GM12878 (cell line): ENCODE measurements at regions not wholly inside any gene's neighbourhood (a gene's known extent, or its start where the extent isn't known, plus 50 kb on each side); places are given as distances from the start of the nearest gene placed in this dataset.

Experiments
- ATAC-seq: fragments of 200-7000 bp; cut with Tn5 transposase; 3 replicates; pipeline ENCODE4 v1.9.1; 2020; ENCODE audit warnings: mild to moderate bottlenecking, moderate library complexity
- BruUV-seq: library from RNA; stranded (reverse); fragments of 400-500 nt; replicated peaks from 2 replicates; lab custom pipeline; 2021; lab: Mats Ljungman, UMichigan
- CTCF ChIA-PET: fragments of 300-600 bp; sonication (Branson Sonifier 250); formaldehyde crosslinking; extraction: SDS; loops from one replicate; lab custom pipeline; 2021; ENCODE audit warnings: inconsistent platforms; lab: Yijun Ruan, JAX
- POLR2A ChIA-PET: fragments of 350-600 bp; formaldehyde crosslinking; extraction: SDS; loops from one replicate; lab custom pipeline; 2021; ENCODE audit warnings: inconsistent platforms; lab: Charles Lee
- RAD21 ChIA-PET: fragments of 300-600 bp; sonication (Branson Sonifier 250); formaldehyde crosslinking; loops from one replicate; lab custom pipeline; 2023; ENCODE audit warnings: antibody characterized with exemption; ENCODE audit not compliant: unreplicated experiment; lab: Charles Lee
- SMC1A ChIA-PET: fragments of 300-600 bp; sonication (Branson Sonifier 250); formaldehyde crosslinking; loops from one replicate; lab custom pipeline; 2023; ENCODE audit not compliant: unreplicated experiment, uncharacterized antibody; lab: Charles Lee
- DNase-seq: peaks from one replicate; pipeline ENCODE4 v3.0.0-alpha.2; 2011; ENCODE audit warnings: low read depth, low spot score
- FAIRE-seq: peaks from 3 replicates; lab custom pipeline; 2011; peaks lifted over from hg19 to GRCh38; lab: Jason Lieb, UNC
- H2AFZ ChIP-seq: 2 replicates; pipeline ENCODE4 v1.6.0; 2011; ENCODE audit warnings: low read depth, low read length, control low read depth; ENCODE audit not compliant: control insufficient read depth
- H3K27ac ChIP-seq: 2 replicates; pipeline ENCODE4 v1.5.1; 2011; ENCODE audit warnings: control low read depth; ENCODE audit not compliant: control insufficient read depth, insufficient read depth
- H3K27me3 ChIP-seq, 2 experiments: replicated peaks in 1 of 2; 2 replicates each; pipeline versions ENCODE4 v1.6.0 to v1.6.1; 2011; ENCODE audit warnings: low read length in 1 of 2; ENCODE audit not compliant: control insufficient read depth in 2 of 2, insufficient read depth in 2 of 2
- H3K36me3 ChIP-seq, 2 experiments: 2 replicates each; pipeline ENCODE4 v1.5.1; 2011; ENCODE audit warnings: low read length in 1 of 2; ENCODE audit not compliant: control insufficient read depth in 2 of 2, insufficient read depth in 2 of 2
- H3K4me1 ChIP-seq: 2 replicates; pipeline ENCODE4 v1.6.1; 2011; ENCODE audit warnings: mild to moderate bottlenecking, low read length, moderate library complexity, mixed read lengths; ENCODE audit not compliant: control insufficient read depth, insufficient read depth
- H3K4me2 ChIP-seq: 2 replicates; pipeline ENCODE4 v1.6.0; 2011; ENCODE audit warnings: control low read depth; ENCODE audit not compliant: control insufficient read depth, insufficient read depth
- H3K4me3 ChIP-seq: fragments of 200-600 bp; sonication (generic); 2 replicates; pipeline ENCODE4 v1.5.1; 2016
- H3K79me2 ChIP-seq: 2 replicates; pipeline ENCODE4 v1.6.0; 2011; ENCODE audit warnings: low read length; ENCODE audit not compliant: control insufficient read depth, insufficient read depth
- H3K9ac ChIP-seq: 2 replicates; pipeline ENCODE4 v1.8.0; 2011; ENCODE audit warnings: low read length, control low read depth, mixed read lengths; ENCODE audit not compliant: control insufficient read depth, insufficient read depth
- H3K9me3 ChIP-seq: replicated peaks from 3 replicates; pipeline ENCODE4 v1.5.1; 2011; ENCODE audit warnings: mild to moderate bottlenecking, low read length; ENCODE audit not compliant: control insufficient read depth, insufficient read depth
- H4K20me1 ChIP-seq: 2 replicates; pipeline ENCODE4 v1.6.0; 2011; ENCODE audit not compliant: control insufficient read depth, insufficient read depth
- ETV6 ChIP-seq, 2 experiments: fragments of 450-650 bp in 1 of 2; IDR thresholded peaks in 1 of 2; conservative IDR thresholded peaks in 1 of 2; 2 replicates each; pipeline ENCODE4 v1.6.1; 2014; ENCODE audit warnings: antibody characterized with exemption in 1 of 2, borderline replicate concordance in 1 of 2, low read depth in 1 of 2, mild to moderate bottlenecking in 1 of 2, moderate library complexity in 1 of 2
- FOXM1 ChIP-seq: IDR thresholded peaks from 2 replicates; pipeline ENCODE4 v1.6.1; 2012; ENCODE audit warnings: low read depth, mild to moderate bottlenecking, inconsistent platforms, low read length, moderate library complexity
- GABPA ChIP-seq: IDR thresholded peaks from 2 replicates; pipeline ENCODE4 v1.6.1; 2014; ENCODE audit warnings: antibody characterized with exemption, low read depth, mild to moderate bottlenecking, inconsistent platforms
- NR2F1 ChIP-seq: fragments of 450-650 bp; conservative IDR thresholded peaks from 2 replicates; pipeline ENCODE4 v1.6.1; 2017; ENCODE audit warnings: mild to moderate bottlenecking
- RCOR1 ChIP-seq: conservative IDR thresholded peaks from 2 replicates; pipeline ENCODE4 v1.6.1; 2012; ENCODE audit warnings: low read depth, low read length, improper control_type of control experiment
- SIX5 ChIP-seq: IDR thresholded peaks from 2 replicates; pipeline ENCODE4 v1.6.1; 2011; ENCODE audit warnings: mild to moderate bottlenecking, low read depth, low read length, moderate library complexity; ENCODE audit not compliant: severe bottlenecking
- SMAD1 ChIP-seq: fragments of 450-650 bp; IDR thresholded peaks from 2 replicates; pipeline ENCODE4 v1.6.1; 2018; ENCODE audit warnings: mild to moderate bottlenecking, low read depth; ENCODE audit not compliant: partially characterized antibody
- SMAD5 ChIP-seq: IDR thresholded peaks from 2 replicates; pipeline ENCODE4 v1.6.1; 2016; ENCODE audit warnings: antibody characterized with exemption, low read depth
- SREBF2 ChIP-seq: IDR thresholded peaks from 2 replicates; pipeline ENCODE4 v1.6.1; 2012; ENCODE audit warnings: mild to moderate bottlenecking, low read length
- TARDBP ChIP-seq: IDR thresholded peaks from 2 replicates; pipeline ENCODE4 v1.6.1; 2016; ENCODE audit warnings: borderline replicate concordance
- ZNF217 ChIP-seq: fragments of 450-650 bp; IDR thresholded peaks from 2 replicates; pipeline ENCODE4 v1.6.1; 2017; ENCODE audit warnings: antibody characterized with exemption, mild to moderate bottlenecking
- ZNF24 ChIP-seq: fragments of 450-650 bp; IDR thresholded peaks from 2 replicates; pipeline ENCODE4 v1.6.1; 2017; ENCODE audit warnings: antibody characterized with exemption, mild to moderate bottlenecking
- WGBS: methylation state at CpG from one replicate; pipeline ENCODE4 v1.1.6; 2016; ENCODE audit warnings: low lambda C conversion rate; ENCODE audit not compliant: insufficient replicate concordance, insufficient coverage; ENCODE audit errors: missing lambda C conversion rate; 5-methylcytosine and 5-hydroxymethylcytosine counted together
- in situ Hi-C: fragments of 300-500 bp; cut with MboI; formaldehyde crosslinking; loops from 9 replicates; pipeline ENCODE4 v1.14.3; 2018; ENCODE audit warnings: mixed read lengths
- intact Hi-C: fragments of 100-400 bp; cut with micrococcal nuclease; formaldehyde crosslinking; loops from one replicate; pipeline ENCODE4 v1.14.2; 2022; ENCODE audit not compliant: unreplicated experiment
- TF ChIP-seq, protein P1 (sequence below): fragments of 450-650 bp; formaldehyde crosslinking; IDR thresholded peaks from 2 replicates; pipeline ENCODE4 v1.5.0; 2022; ENCODE audit warnings: mild to moderate bottlenecking, missing genetic modification characterization

DNA sequence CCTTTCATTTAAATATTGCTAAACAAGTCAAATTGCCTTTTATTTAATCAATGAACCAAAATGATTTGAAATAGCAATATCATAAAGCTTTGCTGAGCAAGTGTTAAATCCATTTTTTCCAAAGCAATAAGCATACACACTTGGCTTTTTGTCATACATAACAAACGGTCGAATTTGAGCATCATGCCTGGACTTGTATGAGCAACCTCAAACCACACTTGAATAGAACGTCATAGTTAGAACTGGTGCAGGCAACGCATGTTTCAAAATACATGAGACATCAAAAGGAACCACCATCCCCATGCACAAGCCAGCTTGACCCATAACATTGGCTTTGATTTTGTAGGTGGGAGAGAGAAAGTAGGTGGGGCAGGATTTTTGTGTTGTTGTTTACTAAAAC lies 812.3 kb upstream of the FRG1 start:
- no peaks in the 10 kb centered on the region for H3K36me3 ChIP-seq
- DNase-seq, result no peak
- SMC1A ChIA-PET, result no interaction called here
- ATAC-seq, result no peak
- no peak for FAIRE-seq
- POLR2A ChIA-PET, result no interaction called here
- no peak overlapping the region for H3K9ac ChIP-seq
- H3K79me2 ChIP-seq, result no peaks in the 10 kb centered on the region
- no peak overlapping the region for H3K27ac ChIP-seq
- WGBS, result 17% methylated on average over 4 of the region's 4 CpGs
- in situ Hi-C loops, result no loop called here
- H3K4me1 ChIP-seq, result no peaks in the 10 kb centered on the region
- H3K27me3 ChIP-seq, result no peaks in the 10 kb centered on the region
- CTCF ChIA-PET, result no interaction called here
- H4K20me1 ChIP-seq, result no peaks in the 10 kb centered on the region
- no peaks in the 10 kb centered on the region; the same call in 2 of the 3 replicates for H3K9me3 ChIP-seq
- no peak overlapping the region for H3K4me3 ChIP-seq
- BruUV-seq, result no TSS peak
- TF ChIP-seq ZNF217 (no peak), FOXM1 (no peak), TARDBP (no peak), SMAD5 (no peak), SIX5 (no peak), NR2F1 (no peak), SREBF2 (no peak), SMAD1 (no peak), ZNF24 (no peak), GABPA (no peak), RCOR1 (no peak), ETV6 (conservative IDR thresholded peaks at IDR 0.05 in 1 of 2, IDR thresholded peaks at IDR 0.05 in 1 of 2; ENCODE audit: borderline replicate concordance in 1 of 2, low read depth in 1 of 2) (no peak)
- TF ChIP-seq, protein P1, sequence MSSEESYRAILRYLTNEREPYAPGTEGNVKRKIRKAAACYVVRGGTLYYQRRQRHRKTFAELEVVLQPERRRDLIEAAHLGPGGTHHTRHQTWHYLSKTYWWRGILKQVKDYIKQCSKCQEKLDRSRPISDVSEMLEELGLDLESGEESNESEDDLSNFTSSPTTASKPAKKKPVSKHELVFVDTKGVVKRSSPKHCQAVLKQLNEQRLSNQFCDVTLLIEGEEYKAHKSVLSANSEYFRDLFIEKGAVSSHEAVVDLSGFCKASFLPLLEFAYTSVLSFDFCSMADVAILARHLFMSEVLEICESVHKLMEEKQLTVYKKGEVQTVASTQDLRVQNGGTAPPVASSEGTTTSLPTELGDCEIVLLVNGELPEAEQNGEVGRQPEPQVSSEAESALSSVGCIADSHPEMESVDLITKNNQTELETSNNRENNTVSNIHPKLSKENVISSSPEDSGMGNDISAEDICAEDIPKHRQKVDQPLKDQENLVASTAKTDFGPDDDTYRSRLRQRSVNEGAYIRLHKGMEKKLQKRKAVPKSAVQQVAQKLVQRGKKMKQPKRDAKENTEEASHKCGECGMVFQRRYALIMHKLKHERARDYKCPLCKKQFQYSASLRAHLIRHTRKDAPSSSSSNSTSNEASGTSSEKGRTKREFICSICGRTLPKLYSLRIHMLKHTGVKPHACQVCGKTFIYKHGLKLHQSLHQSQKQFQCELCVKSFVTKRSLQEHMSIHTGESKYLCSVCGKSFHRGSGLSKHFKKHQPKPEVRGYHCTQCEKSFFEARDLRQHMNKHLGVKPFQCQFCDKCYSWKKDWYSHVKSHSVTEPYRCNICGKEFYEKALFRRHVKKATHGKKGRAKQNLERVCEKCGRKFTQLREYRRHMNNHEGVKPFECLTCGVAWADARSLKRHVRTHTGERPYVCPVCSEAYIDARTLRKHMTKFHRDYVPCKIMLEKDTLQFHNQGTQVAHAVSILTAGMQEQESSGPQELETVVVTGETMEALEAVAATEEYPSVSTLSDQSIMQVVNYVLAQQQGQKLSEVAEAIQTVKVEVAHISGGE (CRISPR knock-in tag), result no peak
- TF ChIP-seq, all 136 proteins: peak for 0
- intact Hi-C loops, result no loop called here
- Histone ChIP-seq H2AFZ (no peak overlapping the region), H3K4me2 (no peak overlapping the region)
- RAD21 ChIA-PET, result no interaction called here
